Stimulated activated naive B cell treated with anti-CD40 and anti-IgM and Interleukin-4, amounts not matched to agents 10 μg/mL and 1 μg/mL and 100 μg/mL, for 72 hours (primary cell): ENCODE measurements at regions not wholly inside any gene's neighbourhood (a gene's known extent, or its start where the extent isn't known, plus 50 kb on each side); places are given as distances from the start of the nearest gene placed in this dataset.
A peak's percentile ranks its signal among the peaks of the same experiment; 100 is the strongest.

Source experiments
- ATAC-seq, 2 donors: fragments of 150-1000 bp; cut with Tn5 transposase; replicated peaks; 2 replicates each; pipeline ENCODE4 v1.10.0; 2021; ENCODE audit warnings: moderate library complexity in 1 of 2
- DNase-seq: peaks from one replicate; pipeline ENCODE4 v3.0.0; 2021
- H3K27ac Mint-ChIP-seq: one replicate; pipeline ENCODE4 v1.8.0; 2022; ENCODE audit warnings: mild to moderate bottlenecking, mixed read lengths
- H3K27me3 Mint-ChIP-seq, 2 donors: one replicate each; pipeline ENCODE4 v1.8.0; 2022; ENCODE audit warnings: mixed read lengths in 2 of 2
- H3K36me3 Mint-ChIP-seq, 2 donors: one replicate each; pipeline ENCODE4 v1.8.0; 2022; ENCODE audit warnings: mixed read lengths in 2 of 2, mild to moderate bottlenecking in 1 of 2
- H3K4me1 Mint-ChIP-seq, 2 donors: one replicate each; pipeline ENCODE4 v1.8.0; 2022; ENCODE audit warnings: mixed read lengths in 2 of 2, mild to moderate bottlenecking in 1 of 2
- H3K4me3 Mint-ChIP-seq, 2 donors: one replicate each; pipeline ENCODE4 v1.8.0; 2022; ENCODE audit warnings: mild to moderate bottlenecking in 2 of 2, mixed read lengths in 2 of 2, moderate library complexity in 1 of 2
- H3K9me3 Mint-ChIP-seq, 2 donors: one replicate each; pipeline ENCODE4 v1.8.0; 2022; ENCODE audit warnings: mixed read lengths in 2 of 2, mild to moderate bottlenecking in 1 of 2

DNA sequence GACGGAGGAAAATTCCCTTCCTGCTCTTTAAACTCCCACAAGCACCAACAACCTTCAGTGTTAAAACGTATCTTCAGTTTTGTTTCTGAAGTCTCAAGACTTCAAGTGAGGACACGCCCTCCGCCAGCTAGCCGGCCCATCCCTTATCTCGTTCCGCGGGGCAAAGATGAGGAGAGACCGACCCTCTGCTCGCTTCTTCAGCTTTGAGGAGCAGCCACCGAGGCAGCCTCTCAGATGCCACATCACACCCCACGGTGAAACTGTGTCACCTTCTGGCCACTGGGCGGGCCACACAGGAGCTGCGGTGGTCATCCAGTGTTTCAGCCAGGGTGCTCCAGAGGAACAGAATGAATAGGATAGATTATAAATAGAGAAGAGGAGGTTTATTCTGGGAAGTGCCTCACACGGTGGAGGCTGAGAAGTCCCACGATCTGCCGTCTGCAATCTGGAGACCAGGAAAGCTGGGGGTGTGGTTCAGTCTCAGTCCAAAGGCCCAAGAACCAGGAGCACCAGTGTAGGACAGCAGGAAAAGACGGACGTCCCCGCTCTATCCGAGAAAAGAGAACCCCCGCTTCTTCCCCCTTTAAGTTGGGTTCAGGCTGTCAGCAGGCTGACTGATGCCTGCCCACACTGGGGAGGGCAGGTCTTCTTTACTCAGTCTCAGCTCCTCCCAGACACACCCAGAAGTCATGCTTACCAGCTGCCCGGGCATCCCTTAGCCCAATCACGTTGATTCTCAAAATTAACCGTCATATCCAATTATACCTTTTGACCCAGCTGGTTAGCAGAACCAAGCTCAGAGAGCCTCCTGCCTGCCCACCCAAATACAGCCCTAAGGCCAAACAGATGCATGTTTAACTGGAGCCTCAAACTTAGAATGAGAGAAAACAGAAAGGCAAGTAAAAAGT is 399.7 kb upstream of the ID2 start:
- Mint-ChIP-seq H3K9me3 (peaks cover under 1 to 1% of the 10 kb centered on the region in 2 donors), H3K36me3 (peaks cover 0 to 4% of the 10 kb centered on the region in 2 donors), H3K4me1 (peaks cover 0 to 2% of the 10 kb centered on the region in 2 donors), H3K4me3 (no peak overlapping the region), H3K27me3 (peaks cover 37 to 61% of the 10 kb centered on the region in 2 donors), H3K27ac (no peak overlapping the region)
- ATAC-seq (no peak), DNase-seq (no peak)

DNA sequence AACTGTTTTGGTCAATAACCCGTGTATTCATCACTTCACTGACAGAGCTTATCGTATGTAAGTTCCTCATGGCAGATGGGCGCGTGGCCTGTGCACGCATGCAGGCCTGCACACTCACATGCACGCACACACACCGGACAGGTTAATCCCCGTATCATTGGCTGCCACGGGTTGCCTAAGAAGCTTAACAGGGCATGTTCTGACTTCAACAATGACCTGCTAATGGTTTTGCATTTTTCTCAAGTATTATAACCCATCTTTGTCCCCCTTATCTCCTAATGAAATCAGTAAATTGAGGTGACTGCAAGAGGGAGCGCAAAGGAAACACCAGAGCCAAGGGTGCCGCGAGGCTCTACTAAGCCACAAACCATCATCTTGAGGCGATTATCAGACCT is 399.0 kb upstream of the ID2 start:
- Mint-ChIP-seq H3K27me3 (peaks cover 43 to 61% of the 10 kb centered on the region in 2 donors), H3K9me3 (peaks cover 3 to 4% of the 10 kb centered on the region in 2 donors), H3K27ac (no peak overlapping the region), H3K36me3 (peaks cover 0 to 7% of the 10 kb centered on the region in 2 donors), H3K4me3 (no peak overlapping the region), H3K4me1 (peaks cover 0 to 2% of the 10 kb centered on the region in 2 donors)
- ATAC-seq (no peak), DNase-seq (no peak)

DNA sequence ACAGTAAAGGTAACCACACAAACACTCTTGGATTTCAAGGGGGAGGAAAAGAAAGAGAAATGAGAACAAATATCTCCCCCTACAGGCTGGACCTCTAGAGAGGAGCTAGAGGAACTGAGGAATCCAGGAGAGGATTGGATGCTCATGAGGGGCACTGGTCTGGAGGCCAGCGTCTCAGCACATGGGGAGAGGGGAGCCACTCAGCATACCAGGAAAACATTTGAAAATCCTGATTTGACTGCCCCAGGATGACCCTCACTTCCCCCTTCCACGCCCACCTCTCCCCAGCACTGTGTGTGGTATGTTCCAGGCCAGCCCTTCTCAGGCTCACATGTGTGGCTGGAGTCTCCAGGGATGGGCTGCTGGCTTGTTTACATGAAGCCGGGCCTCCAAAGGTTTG is 396.8 kb upstream of the ID2 start:
- Mint-ChIP-seq H3K27me3 (peaks cover 39 to 54% of the 10 kb centered on the region in 2 donors), H3K4me1 (peaks cover 4 to 8% of the 10 kb centered on the region in 2 donors), H3K4me3 (no peak overlapping the region), H3K27ac (no peak overlapping the region), H3K36me3 (peaks cover 2 to 12% of the 10 kb centered on the region in 2 donors), H3K9me3 (peaks cover 10 to 12% of the 10 kb centered on the region in 2 donors)
- ATAC-seq: no peak
- no peak for DNase-seq

DNA sequence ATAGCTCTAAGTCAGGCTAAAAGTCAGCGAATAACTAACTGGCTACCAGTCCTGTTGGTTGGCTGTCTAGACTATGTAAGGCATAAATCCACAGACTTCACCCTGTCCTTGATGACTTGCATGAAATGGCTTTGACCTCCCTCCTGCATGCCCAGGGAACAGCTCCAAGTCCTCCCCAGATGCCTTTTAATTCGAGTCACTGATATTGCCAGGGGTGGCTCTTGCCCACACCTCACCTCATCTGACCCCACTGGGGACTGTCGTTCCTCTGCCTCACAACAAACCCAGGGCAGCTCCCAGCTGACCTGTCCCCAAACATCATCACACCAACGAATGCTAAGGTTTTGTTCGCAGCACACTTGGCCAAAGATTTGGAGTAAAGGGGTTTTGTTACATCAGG is 396.0 kb upstream of the ID2 start:
- H3K27ac Mint-ChIP-seq: no peak overlapping the region
- peaks cover 2 to 12% of the 10 kb centered on the region in 2 donors for H3K36me3 Mint-ChIP-seq
- no peak for ATAC-seq
- H3K4me1 Mint-ChIP-seq: peaks cover 4 to 8% of the 10 kb centered on the region in 2 donors
- H3K9me3 Mint-ChIP-seq: peaks cover 10 to 12% of the 10 kb centered on the region in 2 donors
- H3K27me3 Mint-ChIP-seq: peaks cover 39 to 54% of the 10 kb centered on the region in 2 donors
- no peak overlapping the region for H3K4me3 Mint-ChIP-seq
- no peak for DNase-seq

DNA sequence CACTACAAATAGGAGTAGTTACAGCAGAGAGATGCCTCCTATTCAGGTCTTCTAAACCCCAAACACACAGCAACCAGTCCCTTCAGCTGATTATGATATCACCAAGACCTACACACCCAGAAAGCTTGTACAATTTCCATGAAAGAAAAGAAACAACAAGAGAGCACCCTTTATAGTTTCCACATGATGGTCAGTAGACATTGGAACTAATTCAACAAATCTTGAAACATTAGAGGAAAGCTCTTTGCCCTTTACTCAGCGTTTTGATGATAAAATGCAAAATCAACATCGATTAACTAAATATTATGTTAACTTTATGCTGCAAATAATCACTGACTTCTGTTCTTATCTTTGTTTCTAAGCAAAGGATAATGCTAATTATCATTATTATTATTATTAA is 393.6 kb upstream of the ID2 start:
- peaks cover 2 to 12% of the 10 kb centered on the region in 2 donors for H3K36me3 Mint-ChIP-seq
- peaks cover 45 to 58% of the 10 kb centered on the region in 2 donors for H3K27me3 Mint-ChIP-seq
- no peak overlapping the region for H3K27ac Mint-ChIP-seq
- H3K4me3 Mint-ChIP-seq: no peak overlapping the region
- DNase-seq (no peak), ATAC-seq (no peak)
- H3K4me1 Mint-ChIP-seq: peaks cover 4 to 8% of the 10 kb centered on the region in 2 donors
- peaks cover 10 to 12% of the 10 kb centered on the region in 2 donors for H3K9me3 Mint-ChIP-seq

DNA sequence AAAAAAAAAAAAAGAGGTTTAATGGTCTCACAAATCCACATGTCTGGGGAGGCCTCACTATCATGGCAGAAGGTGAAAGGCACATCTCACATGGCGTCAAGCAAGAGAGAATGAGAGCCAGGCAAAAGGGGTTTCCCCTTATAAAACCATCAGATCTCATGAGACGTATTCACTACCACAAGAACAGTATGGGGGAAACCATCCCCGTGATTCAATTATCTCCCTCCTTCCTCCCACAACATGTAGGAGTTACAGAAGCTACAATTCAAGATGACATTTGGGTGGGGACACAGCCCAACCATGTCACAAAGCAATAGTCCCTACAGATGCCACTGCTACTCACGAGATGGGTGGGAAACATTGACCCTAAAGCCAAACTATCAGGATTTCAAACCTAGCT is 392.7 kb upstream of the ID2 start:
- peaks cover 10 to 12% of the 10 kb centered on the region in 2 donors for H3K9me3 Mint-ChIP-seq
- peaks cover 48 to 63% of the 10 kb centered on the region in 2 donors for H3K27me3 Mint-ChIP-seq
- H3K36me3 Mint-ChIP-seq: peaks cover 2 to 12% of the 10 kb centered on the region in 2 donors
- H3K27ac Mint-ChIP-seq: no peak overlapping the region
- H3K4me1 Mint-ChIP-seq: peaks cover 2 to 8% of the 10 kb centered on the region in 2 donors
- H3K4me3 Mint-ChIP-seq: no peak overlapping the region
- peak; percentile 64 to 75 for ATAC-seq
- no peak for DNase-seq

DNA sequence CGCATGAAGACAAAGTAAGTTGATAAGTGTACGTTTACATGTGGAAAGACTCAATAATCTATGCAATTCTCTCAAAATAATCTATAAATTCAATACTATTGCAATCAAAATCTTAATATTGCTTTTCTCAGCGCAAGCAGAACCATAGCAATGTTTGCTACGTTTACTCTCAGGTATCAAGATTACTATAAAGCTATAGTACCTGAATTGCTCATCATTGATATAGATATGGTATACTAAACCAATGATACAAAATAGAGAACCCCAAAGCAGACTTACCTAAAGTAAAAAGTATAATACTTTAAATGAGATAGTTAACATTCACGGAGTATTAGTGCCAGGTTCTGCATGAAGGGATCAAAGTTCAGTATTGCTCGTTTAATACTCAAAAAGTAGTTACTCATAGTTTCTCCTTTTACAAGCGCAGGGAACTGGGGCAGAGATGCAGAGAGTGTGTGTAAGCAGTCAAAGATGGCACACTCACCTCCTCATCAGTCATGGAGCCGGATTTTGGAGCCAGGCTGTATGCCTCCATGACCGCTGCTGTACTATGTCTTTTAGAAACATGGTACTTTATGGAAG is 391.0 kb upstream of the ID2 start:
- peaks cover 2 to 8% of the 10 kb centered on the region in 2 donors for H3K4me1 Mint-ChIP-seq
- DNase-seq (no peak), ATAC-seq (no peak)
- peaks cover 2 to 12% of the 10 kb centered on the region in 2 donors for H3K36me3 Mint-ChIP-seq
- no peak overlapping the region for H3K27ac Mint-ChIP-seq
- H3K9me3 Mint-ChIP-seq: peaks cover 10 to 12% of the 10 kb centered on the region in 2 donors
- peaks cover 43 to 56% of the 10 kb centered on the region in 2 donors for H3K27me3 Mint-ChIP-seq
- no peak overlapping the region for H3K4me3 Mint-ChIP-seq

DNA sequence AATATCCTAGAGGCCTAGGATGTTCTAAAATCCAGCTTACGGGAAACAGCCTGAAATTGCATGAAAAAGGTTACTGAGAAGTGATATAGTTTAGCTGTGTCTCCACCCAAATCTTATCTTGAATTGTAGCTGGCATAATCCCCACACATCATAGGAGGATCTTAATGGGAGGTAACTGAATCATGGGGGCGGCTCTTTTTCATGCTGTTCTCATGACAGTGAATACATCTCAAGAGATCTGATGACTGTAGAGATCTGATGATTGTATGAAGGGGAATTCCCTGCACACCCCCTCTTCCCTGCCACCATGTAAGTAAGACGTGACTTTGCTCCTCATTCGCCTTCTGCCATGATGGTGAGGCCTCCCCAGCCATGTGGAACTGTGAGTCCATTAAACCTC is 385.6 kb upstream of the ID2 start:
- H3K4me3 Mint-ChIP-seq: no peak overlapping the region
- H3K9me3 Mint-ChIP-seq: peaks cover 5 to 8% of the 10 kb centered on the region in 2 donors
- H3K36me3 Mint-ChIP-seq: peaks cover 3 to 7% of the 10 kb centered on the region in 2 donors
- H3K27me3 Mint-ChIP-seq: peaks cover 54 to 58% of the 10 kb centered on the region in 2 donors
- ATAC-seq: no peak
- H3K27ac Mint-ChIP-seq: no peak overlapping the region
- no peak for DNase-seq
- H3K4me1 Mint-ChIP-seq: peaks cover 15 to 19% of the 10 kb centered on the region in 2 donors

DNA sequence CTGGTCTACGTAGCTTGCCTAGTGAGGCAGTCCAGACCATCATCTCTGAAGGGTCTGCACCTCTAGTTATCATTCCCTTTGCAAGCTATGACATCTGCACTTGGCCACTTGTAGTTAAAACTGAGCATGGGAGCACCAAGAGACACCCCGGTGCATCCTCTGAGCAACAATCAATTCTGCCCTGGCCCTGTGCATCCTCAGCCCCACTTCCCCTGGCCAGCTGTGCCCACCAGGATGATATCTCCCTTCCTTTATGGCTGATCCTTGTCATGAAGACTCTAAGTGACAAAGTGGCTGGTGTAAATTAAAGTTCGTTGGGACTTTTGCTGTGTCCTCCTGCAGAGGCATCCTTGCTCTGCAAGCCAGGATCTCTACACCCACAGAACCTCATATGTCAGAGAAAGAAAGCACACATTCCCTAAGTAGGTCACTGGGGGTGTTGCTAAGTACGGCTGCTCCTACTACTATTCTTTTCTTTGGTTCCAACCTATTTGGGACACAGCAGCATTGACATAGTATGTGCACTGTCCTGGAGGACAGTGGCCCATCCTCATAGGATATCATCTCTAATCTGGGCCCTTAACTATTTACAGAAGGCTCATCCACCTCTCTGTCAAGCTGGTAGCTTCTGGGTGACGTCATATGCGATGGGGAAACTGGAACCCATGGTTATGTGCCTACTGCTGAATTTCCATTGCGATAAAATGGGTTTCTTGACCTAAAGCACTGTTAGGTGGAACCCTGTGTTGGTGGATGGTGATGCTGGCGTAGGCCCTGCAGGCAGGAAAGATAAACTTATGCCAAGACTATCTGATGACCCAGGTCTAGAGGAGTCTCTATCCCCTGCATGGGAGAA is 384.3 kb upstream of the ID2 start:
- ATAC-seq: no peak
- H3K27me3 Mint-ChIP-seq: peaks cover 51 to 60% of the 10 kb centered on the region in 2 donors
- H3K9me3 Mint-ChIP-seq: peaks cover 7 to 16% of the 10 kb centered on the region in 2 donors
- DNase-seq: no peak
- H3K27ac Mint-ChIP-seq: no peak overlapping the region
- peaks cover 23 to 32% of the 10 kb centered on the region in 2 donors for H3K4me1 Mint-ChIP-seq
- H3K4me3 Mint-ChIP-seq: no peak overlapping the region
- H3K36me3 Mint-ChIP-seq: peaks cover 7 to 14% of the 10 kb centered on the region in 2 donors

DNA sequence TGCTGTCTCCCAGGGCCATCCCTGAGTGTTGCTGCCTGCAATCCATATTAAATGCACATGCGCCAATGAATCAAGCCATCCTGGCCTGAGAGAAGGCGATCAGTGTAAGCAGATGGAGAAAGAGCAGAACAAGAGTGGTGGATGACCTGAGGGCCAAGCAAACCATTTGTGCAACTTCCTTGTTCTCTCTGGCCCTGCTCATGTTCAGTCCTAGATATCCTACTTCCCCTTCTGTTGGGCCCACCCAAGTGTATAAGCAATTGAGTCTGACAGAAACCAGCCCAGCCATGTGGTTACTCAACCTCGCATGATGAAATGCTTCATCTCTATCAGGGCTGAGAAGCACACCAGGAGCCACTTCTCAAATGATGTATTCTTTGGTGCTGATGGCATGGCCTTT is 383.1 kb upstream of the ID2 start:
- ATAC-seq: peak; percentile 63 to 65
- Mint-ChIP-seq H3K27ac (no peak overlapping the region), H3K27me3 (peaks cover 48 to 50% of the 10 kb centered on the region in 2 donors), H3K4me3 (no peak overlapping the region), H3K9me3 (peaks cover 15 to 23% of the 10 kb centered on the region in 2 donors), H3K4me1 (peaks cover 33 to 44% of the 10 kb centered on the region in 2 donors), H3K36me3 (peaks cover 13 to 23% of the 10 kb centered on the region in 2 donors)
- DNase-seq: peak; percentile 43

DNA sequence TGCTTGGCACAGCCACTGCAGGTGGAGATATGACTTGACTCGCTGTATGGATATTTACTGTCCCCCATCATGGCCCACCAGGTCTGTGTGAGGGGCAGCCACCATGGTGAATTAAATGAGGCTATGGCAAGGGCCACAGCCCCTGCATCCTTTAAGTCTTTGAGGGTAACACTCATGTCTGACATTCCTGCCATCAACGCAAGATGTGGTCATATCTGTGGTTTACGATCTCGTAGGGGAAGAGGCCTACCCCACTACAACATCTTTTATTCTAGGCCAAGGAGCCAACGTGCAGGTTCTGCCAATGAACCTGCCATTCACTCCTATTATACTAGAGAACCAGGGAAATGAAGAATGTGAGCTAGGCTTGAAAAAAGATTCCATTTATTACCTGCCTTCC is 381.6 kb upstream of the ID2 start:
- Mint-ChIP-seq H3K27ac (no peak overlapping the region), H3K9me3 (peaks cover 15 to 23% of the 10 kb centered on the region in 2 donors), H3K4me1 (peaks cover 40 to 56% of the 10 kb centered on the region in 2 donors), H3K36me3 (peaks cover 13 to 24% of the 10 kb centered on the region in 2 donors), H3K27me3 (peaks cover 50 to 56% of the 10 kb centered on the region in 2 donors), H3K4me3 (no peak overlapping the region)
- no peak for DNase-seq
- ATAC-seq: no peak

DNA sequence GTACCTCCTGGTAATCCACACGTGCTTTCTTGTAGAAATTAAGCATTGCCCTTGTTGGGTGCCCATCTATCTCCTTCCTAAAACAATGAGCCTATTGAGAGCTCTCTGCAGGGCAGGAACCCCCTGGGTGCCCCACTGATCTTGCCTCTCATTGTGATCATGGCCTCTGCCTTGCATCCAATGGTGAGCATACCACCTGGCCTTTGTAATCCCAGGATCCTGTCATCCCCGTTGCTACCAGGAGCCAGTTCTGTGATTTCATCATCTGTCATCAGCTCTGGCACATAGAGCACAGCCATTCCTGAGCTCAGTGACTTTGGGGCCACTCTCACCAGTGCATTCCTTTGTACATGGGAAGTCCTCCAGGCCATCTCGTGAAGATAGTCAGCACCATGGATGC is 381.0 kb upstream of the ID2 start:
- Mint-ChIP-seq H3K36me3 (peaks cover 13 to 24% of the 10 kb centered on the region in 2 donors), H3K4me1 (peaks cover 40 to 56% of the 10 kb centered on the region in 2 donors), H3K4me3 (no peak overlapping the region), H3K9me3 (peaks cover 15 to 23% of the 10 kb centered on the region in 2 donors), H3K27me3 (peaks cover 54 to 63% of the 10 kb centered on the region in 2 donors), H3K27ac (no peak overlapping the region)
- no peak for ATAC-seq
- DNase-seq: no peak

DNA sequence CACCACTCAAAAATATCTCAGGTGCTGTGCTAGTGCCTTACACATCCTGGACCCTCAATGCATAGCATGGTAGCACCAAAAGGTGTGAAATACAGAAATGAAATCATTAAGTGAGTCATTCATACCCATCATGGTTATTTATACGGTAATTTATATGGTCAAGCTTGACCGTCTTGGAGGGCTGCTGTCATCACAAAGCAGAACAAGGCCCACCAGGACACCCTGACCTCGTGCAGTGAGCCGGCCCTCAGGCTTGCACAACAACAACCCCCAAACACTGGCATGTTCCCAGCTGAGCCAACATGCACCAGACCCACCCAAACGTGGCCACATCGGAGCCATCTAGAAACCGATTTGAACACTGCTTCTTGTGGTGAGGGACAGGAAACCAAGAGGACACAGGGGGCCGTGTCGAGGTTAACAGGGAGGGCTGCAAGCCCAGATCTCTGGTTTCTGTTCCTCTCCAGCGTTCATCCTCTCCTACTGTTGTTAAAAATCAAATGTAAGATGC is 378.5 kb upstream of the ID2 start:
- Mint-ChIP-seq H3K36me3 (peaks cover 13 to 24% of the 10 kb centered on the region in 2 donors), H3K9me3 (peaks cover 15 to 22% of the 10 kb centered on the region in 2 donors), H3K4me3 (peak overlapping the region; percentile 26 to 46), H3K4me1 (peaks cover 43 to 56% of the 10 kb centered on the region in 2 donors), H3K27me3 (peaks cover 59 to 71% of the 10 kb centered on the region in 2 donors), H3K27ac (peak overlapping the region; percentile 92)
- peak; percentile 85 for DNase-seq
- ATAC-seq: peak; percentile 85 to 88
